ENCODE measurements at regions not wholly inside any gene's neighbourhood (a gene's known extent, or its start where the extent isn't known, plus 50 kb on each side); places are given as distances from the start of the nearest gene placed in this dataset.

DNA sequence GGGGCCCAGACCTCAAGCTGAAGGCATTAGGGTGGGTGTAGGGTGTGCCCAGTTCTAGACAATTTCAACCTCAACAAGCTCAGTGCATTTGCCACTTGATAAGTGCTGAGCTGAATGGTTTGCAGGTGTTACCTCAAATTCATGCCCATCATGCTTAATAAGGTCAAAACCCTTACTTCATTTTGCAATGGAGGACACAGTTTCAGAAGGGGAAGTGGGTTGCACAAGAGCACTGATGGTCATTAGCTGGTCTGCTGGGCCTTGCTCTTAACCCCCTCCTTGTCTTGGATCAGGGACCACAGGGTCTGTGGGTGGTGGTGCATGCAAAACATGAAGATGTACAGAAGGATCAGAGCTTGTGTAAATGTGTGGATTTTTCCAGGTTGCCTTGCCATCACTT lies 71.0 kb upstream of the SIRPA start:
- H4K8ac ChIP-seq (ENCODE audit: low read depth in 2 of 2, low read length in 2 of 2) = peak overlapping the region; percentile 22 to 26; a peak in 2 of 4 replicates
- H4K91ac ChIP-seq (ENCODE audit: insufficient read depth, low read depth, low read length) = peak overlapping the region; percentile 73; the same call in 1 of the 2 replicates
- ATAC-seq (ENCODE audit: low read depth) = no peak
- H2AK9ac ChIP-seq (replicated peaks; ENCODE audit: low read depth, low read length, poor library complexity) = no peak overlapping the region
- H2BK15ac ChIP-seq (ENCODE audit: low read depth, low read length) = peak overlapping the region; percentile 89; the same call in 1 of the 3 replicates
- in situ Hi-C loops (cut with MboI; ENCODE audit: low sequenced_read_pairs) (no loop called here), dilution Hi-C loops (cut with HindIII; ENCODE audit: low sequenced_read_pairs, unreplicated experiment) (no loop called here), intact Hi-C loops (cut with micrococcal nuclease) (no loop called here)
- no peak overlapping the region for H3K9ac ChIP-seq (ENCODE audit: low read depth, low read length)
- no peaks in the 10 kb centered on the region for H3K36me3 ChIP-seq (ENCODE audit: control insufficient read depth, insufficient read depth, low read length)
- peak overlapping the region; percentile 81 for H3K4ac ChIP-seq (ENCODE audit: low read depth, low read length)
- H4K20me1 ChIP-seq (ENCODE audit: insufficient read depth, low read length) = no peaks in the 10 kb centered on the region
- H3K23ac ChIP-seq (ENCODE audit: low read depth, low read length) = 0 out of 2 replicates have a peak overlapping the region, but pooled peaks have one; percentile 68
- H2BK5ac ChIP-seq (ENCODE audit: low read depth, low read length, poor library complexity, severe bottlenecking) = peak overlapping the region; percentile 27
- H3K9me1 ChIP-seq (ENCODE audit: insufficient read depth, low read length) = peaks cover 22% of the 10 kb centered on the region
- H3K4me2 ChIP-seq (ENCODE audit: low read depth, low read length) = no peak overlapping the region
- H2AK5ac ChIP-seq (ENCODE audit: low read depth, low read length) = peak overlapping the region; percentile 56; the same call in 1 of the 2 replicates
- BruUV-seq (replicated peaks) = no TSS peak
- no peaks in the 10 kb centered on the region for H3K79me1 ChIP-seq (ENCODE audit: low read depth in 1 of 2, low read length in 2 of 2)
- ChIA-PET POLR2A (ENCODE audit: unreplicated experiment) (no interaction called here), CTCF (no interaction called here)
- no peak for DNase-seq
- TF ChIP-seq CEBPB (IDR thresholded peaks at IDR 0.05; ENCODE audit: low read depth, low read length) (peak; percentile 23; the same call in 1 of the 2 replicates), RAD21 (IDR thresholded peaks at IDR 0.05; ENCODE audit: low read length) (no peak)
- peak overlapping the region; percentile 79 for H2BK120ac ChIP-seq (ENCODE audit: low read depth, low read length)
- H3K56ac ChIP-seq (ENCODE audit: extremely low read depth, insufficient read depth, low read length) = no peak overlapping the region
- peaks cover 16% of the 10 kb centered on the region for H3K4me1 ChIP-seq (ENCODE audit: control insufficient read depth, insufficient read depth, low read length)
- no peak overlapping the region for H2BK20ac ChIP-seq (ENCODE audit: low read depth, low read length)
- no peak overlapping the region for H2AFZ ChIP-seq (replicated peaks; ENCODE audit: low read length, poor library complexity)
- peaks cover 6% of the 10 kb centered on the region for H3K9me3 ChIP-seq (ENCODE audit: control insufficient read depth, insufficient read depth, low read length)
- H3K27me3 ChIP-seq (ENCODE audit: control insufficient read depth, insufficient read depth, low read length) = no peaks in the 10 kb centered on the region
- H3K14ac ChIP-seq (replicated peaks; ENCODE audit: low read depth, low read length) = peak overlapping the region; percentile 45; the same call in 1 of the 2 replicates
- H4K5ac ChIP-seq (ENCODE audit: low read depth, low read length) = no peak overlapping the region; the same call in 1 of the 2 replicates
- H3K27ac ChIP-seq (ENCODE audit: insufficient read depth, low read length) = no peak overlapping the region
- no peak overlapping the region for H3K4me3 ChIP-seq (ENCODE audit: insufficient read depth, low read depth, low read length)
- peak overlapping the region; percentile 74 for H3K18ac ChIP-seq (ENCODE audit: low read depth, low read length)

Measured in IMR-90 (cell line).